Left kidney (tissue), 1 donor: ENCODE measurements at regions not wholly inside any gene's neighbourhood (a gene's known extent, or its start where the extent isn't known, plus 50 kb on each side); places are given as distances from the start of the nearest gene placed in this dataset.
"Not testable (repeated sequence)": the region's sequence is repeated elsewhere in the genome, so short reads cannot be mapped to it uniquely, and the experiment has no call there.

Experiments
- DNase-seq: peaks from one replicate; pipeline ENCODE4 v3.0.0-alpha.2; 2013

- no peak for DNase-seq
Observed at GRCh38 chr18:5021558-5021957, 175.5 kb downstream of the AKAIN1 start.

GRCh38 chr18:5015213-5015612, 181.8 kb downstream of the AKAIN1 start:
- DNase-seq = no peak

- DNase-seq = not testable (repeated sequence)
Observed at GRCh38 chr18:5004031-5004820, 192.8 kb downstream of the AKAIN1 start.

GRCh38 chr18:4994710-4995109, 202.3 kb downstream of the AKAIN1 start:
- no peak for DNase-seq

GRCh38 chr18:4987452-4988405, 209.3 kb downstream of the AKAIN1 start:
- no peak for DNase-seq

- no peak for DNase-seq
Observed at GRCh38 chr18:4986677-4987076, 210.4 kb downstream of the AKAIN1 start.

GRCh38 chr18:4986066-4986465, 211.0 kb downstream of the AKAIN1 start:
- no peak for DNase-seq

GRCh38 chr18:4961121-4961909, 235.7 kb downstream of the AKAIN1 start:
- DNase-seq = no peak

GRCh38 chr18:4960578-4960977, 236.5 kb downstream of the AKAIN1 start:
- no peak for DNase-seq

- DNase-seq = no peak
Observed at GRCh38 chr18:4931209-4931608, 265.8 kb downstream of the AKAIN1 start.

GRCh38 chr18:4921548-4921947, 275.5 kb downstream of the AKAIN1 start:
- no peak for DNase-seq

- DNase-seq = not testable (repeated sequence)
Observed at GRCh38 chr18:4917509-4917908, 279.5 kb downstream of the AKAIN1 start.

GRCh38 chr18:4908328-4908727, 288.7 kb downstream of the AKAIN1 start:
- no peak for DNase-seq

- no peak for DNase-seq
Observed at GRCh38 chr18:4906856-4907255, 290.2 kb downstream of the AKAIN1 start.

GRCh38 chr18:4888251-4889040, 308.6 kb downstream of the AKAIN1 start:
- DNase-seq = no peak

- no peak for DNase-seq
Observed at GRCh38 chr18:4878480-4878879, 318.6 kb downstream of the AKAIN1 start.

GRCh38 chr18:4871197-4871596, 325.9 kb downstream of the AKAIN1 start:
- no peak for DNase-seq

GRCh38 chr18:4870177-4870773, 326.8 kb downstream of the AKAIN1 start:
- DNase-seq = no peak

GRCh38 chr18:4869155-4869554, 327.9 kb downstream of the AKAIN1 start:
- no peak for DNase-seq

GRCh38 chr18:4858379-4859127, 338.5 kb downstream of the AKAIN1 start:
- no peak for DNase-seq
